ENCODE measurements at regions not wholly inside any gene's neighbourhood (a gene's known extent, or its start where the extent isn't known, plus 50 kb on each side); places are given as distances from the start of the nearest gene placed in this dataset.
A peak's percentile ranks its signal among the peaks of the same experiment; 100 is the strongest.
"Not testable (repeated sequence)": the region's sequence is repeated elsewhere in the genome, so short reads cannot be mapped to it uniquely, and the experiment has no call there.

- ATAC-seq (ENCODE audit: low read depth in 2 of 2): not testable (repeated sequence)
Measured at GRCh38 chr7:32816409-32816948, 75.1 kb downstream of the KBTBD2 start.

DNA sequence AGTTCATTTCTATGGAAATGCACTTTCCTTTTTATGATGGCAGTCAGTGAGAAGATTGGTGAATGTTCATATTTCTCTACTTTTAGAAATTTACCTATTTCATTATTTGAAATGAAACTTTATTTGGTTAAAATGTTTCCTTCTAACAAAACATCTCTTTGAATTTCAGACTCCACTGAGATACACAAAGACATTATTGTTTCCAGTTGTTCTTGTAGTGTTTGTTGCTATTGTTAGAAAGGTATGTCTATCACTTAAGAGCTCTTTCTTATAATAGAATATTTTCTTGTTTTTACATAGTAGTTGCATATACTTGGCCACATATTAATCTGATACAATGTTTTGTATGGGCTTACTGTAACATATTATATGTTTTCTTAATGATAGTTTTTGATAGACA is 76.8 kb downstream of the KBTBD2 start:
- H3K36me3 Mint-ChIP-seq; H3K4me3 Mint-ChIP-seq; H3K27me3 Mint-ChIP-seq; H3K27ac Mint-ChIP-seq; DNase-seq; H3K9me3 Mint-ChIP-seq; H3K4me1 Mint-ChIP-seq; ATAC-seq (ENCODE audit: low read depth in 2 of 2): not testable (repeated sequence)

More at GRCh38 chr7:32816409-32816948, 75.1 kb downstream of the KBTBD2 start:
- not testable (repeated sequence) for H3K36me3 Mint-ChIP-seq, H3K27me3 Mint-ChIP-seq, H3K27ac Mint-ChIP-seq, H3K4me1 Mint-ChIP-seq, H3K9me3 Mint-ChIP-seq, H3K4me3 Mint-ChIP-seq, DNase-seq

DNA sequence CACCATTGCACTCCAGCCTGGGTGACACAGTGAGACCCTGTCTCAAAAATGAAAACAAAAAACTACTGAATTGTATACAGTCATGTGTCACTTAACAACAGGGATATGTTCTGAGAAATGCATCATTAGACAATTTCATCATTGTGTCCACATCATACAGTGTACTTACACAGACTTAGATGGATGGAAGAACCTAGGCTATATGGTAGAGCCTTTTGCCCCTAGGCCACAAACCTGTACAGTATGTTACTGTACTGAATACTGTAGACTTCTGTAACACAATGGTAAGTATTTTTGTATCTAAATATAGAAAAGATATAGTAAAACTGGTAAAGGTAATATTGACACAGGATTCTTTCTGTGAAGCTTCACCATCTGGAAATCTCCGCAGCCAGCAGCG is 81.7 kb downstream of the KBTBD2 start:
- Mint-ChIP-seq H3K27me3 (no peaks in the 10 kb centered on the region), H3K4me3 (no peak overlapping the region), H3K4me1 (no peaks in the 10 kb centered on the region), H3K27ac (no peak overlapping the region), H3K9me3 (no peaks in the 10 kb centered on the region), H3K36me3 (no peaks in the 10 kb centered on the region)
- no peak for ATAC-seq (ENCODE audit: low read depth in 2 of 2)
- no peak for DNase-seq

GRCh38 chr7:32809347-32809746 is 82.2 kb downstream of the KBTBD2 start:
- H3K27ac Mint-ChIP-seq: no peak overlapping the region
- no peaks in the 10 kb centered on the region for H3K4me1 Mint-ChIP-seq
- H3K27me3 Mint-ChIP-seq: no peaks in the 10 kb centered on the region
- H3K4me3 Mint-ChIP-seq: no peak overlapping the region
- DNase-seq: no peak
- no peak for ATAC-seq (ENCODE audit: low read depth in 2 of 2)
- H3K9me3 Mint-ChIP-seq: no peaks in the 10 kb centered on the region
- no peaks in the 10 kb centered on the region for H3K36me3 Mint-ChIP-seq

GRCh38 chr7:32803406-32804141 is 88.0 kb downstream of the KBTBD2 start:
- no peak overlapping the region for H3K27ac Mint-ChIP-seq

GRCh38 chr7:32802305-32802910 is 89.2 kb downstream of the KBTBD2 start:
- H3K27me3 Mint-ChIP-seq: peaks cover 5 to 9% (median 8%) of the 10 kb centered on the region in 3 donors
- H3K4me1 Mint-ChIP-seq: peaks cover 2 to 7% (median 6%) of the 10 kb centered on the region in 3 donors
- H3K9me3 Mint-ChIP-seq: peaks cover 0 to 26% (median 20%) of the 10 kb centered on the region in 7 donors
- no peak overlapping the region for H3K4me3 Mint-ChIP-seq
- ATAC-seq (ENCODE audit: low read depth in 2 of 2): no peak
- H3K36me3 Mint-ChIP-seq: peaks cover 10 to 23% of the 10 kb centered on the region in 2 donors
- no peak overlapping the region for H3K27ac Mint-ChIP-seq
- DNase-seq: no peak

More at GRCh38 chr7:32803406-32804141, 88.0 kb downstream of the KBTBD2 start:
- peaks cover 0 to 26% (median 20%) of the 10 kb centered on the region in 7 donors for H3K9me3 Mint-ChIP-seq
- peaks cover under 1 to 9% (median 2%) of the 10 kb centered on the region in 3 donors for H3K27me3 Mint-ChIP-seq
- H3K36me3 Mint-ChIP-seq: peaks cover 10 to 23% of the 10 kb centered on the region in 2 donors
- no peak overlapping the region for H3K4me3 Mint-ChIP-seq
- DNase-seq (no peak), ATAC-seq (ENCODE audit: low read depth in 2 of 2) (no peak)
- H3K4me1 Mint-ChIP-seq: peaks cover 2 to 7% (median 6%) of the 10 kb centered on the region in 3 donors

GRCh38 chr7:32793053-32793452 is 98.5 kb downstream of the KBTBD2 start:
- not testable (repeated sequence) for H3K9me3 Mint-ChIP-seq; H3K4me3 Mint-ChIP-seq; ATAC-seq (ENCODE audit: low read depth in 2 of 2); DNase-seq; H3K36me3 Mint-ChIP-seq; H3K4me1 Mint-ChIP-seq; H3K27me3 Mint-ChIP-seq; H3K27ac Mint-ChIP-seq

DNA sequence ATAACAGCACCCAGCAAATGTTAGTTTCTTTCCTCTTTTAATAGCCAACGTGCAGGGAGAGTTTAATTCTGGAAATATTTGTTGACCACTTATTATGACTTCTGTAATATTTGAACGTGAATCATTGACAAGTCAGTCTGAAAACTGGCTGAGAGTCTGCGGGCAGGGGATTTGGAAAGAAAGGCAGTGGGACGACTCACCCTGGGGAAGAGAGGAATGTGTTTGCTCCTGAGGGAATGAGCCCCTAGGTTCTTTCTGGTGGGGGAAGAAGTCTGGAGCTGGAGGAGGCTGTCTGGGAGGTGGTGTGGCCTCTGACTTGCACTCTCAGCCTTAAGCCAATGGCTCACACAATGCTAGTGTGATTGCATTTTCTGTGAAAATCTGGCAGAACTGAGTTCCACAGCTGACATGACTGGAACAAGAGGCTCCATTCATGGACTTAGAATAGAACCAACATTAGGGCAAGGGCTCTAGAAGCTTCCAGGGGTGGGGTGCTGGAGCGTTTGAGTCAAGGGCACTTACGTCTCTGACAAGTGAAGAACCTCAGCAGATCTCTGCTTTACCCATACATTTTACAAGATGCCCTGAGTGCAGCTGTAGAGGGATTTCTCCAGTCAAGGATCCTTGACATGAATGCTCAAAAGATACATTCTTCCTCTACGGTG is 100.7 kb downstream of the KBTBD2 start:
- Mint-ChIP-seq H3K27me3 (peaks cover 0 to 14% (median 7%) of the 10 kb centered on the region in 3 donors), H3K27ac (peak overlapping the region in 1 of 6 donors; percentile 44)
- not testable (repeated sequence) for H3K4me1 Mint-ChIP-seq; H3K9me3 Mint-ChIP-seq; H3K4me3 Mint-ChIP-seq; H3K36me3 Mint-ChIP-seq; DNase-seq; ATAC-seq (ENCODE audit: low read depth in 2 of 2)

DNA sequence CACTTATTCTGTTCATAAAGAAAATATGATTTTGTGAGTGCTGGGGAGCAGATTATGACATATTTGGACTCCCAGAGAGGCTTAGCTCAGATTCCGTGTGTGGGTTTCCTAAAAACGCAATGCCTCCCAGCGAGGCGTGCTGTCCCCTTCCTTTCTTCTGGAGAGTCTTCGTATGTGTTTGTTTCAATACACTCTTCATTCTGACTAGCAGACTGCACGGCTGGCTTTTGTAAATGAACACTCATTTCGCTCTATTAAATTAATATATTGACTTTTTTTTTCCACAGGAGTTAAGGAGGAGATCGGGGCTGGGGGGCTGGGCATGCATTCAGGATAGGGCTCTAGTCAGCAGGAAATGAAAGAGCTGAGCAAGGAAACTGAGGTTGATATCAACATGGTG is 102.3 kb downstream of the KBTBD2 start:
- not testable (repeated sequence) for H3K4me1 Mint-ChIP-seq; DNase-seq; H3K4me3 Mint-ChIP-seq; H3K27ac Mint-ChIP-seq; H3K9me3 Mint-ChIP-seq; H3K36me3 Mint-ChIP-seq; ATAC-seq (ENCODE audit: low read depth in 2 of 2)
- peaks cover 0 to 14% (median 3%) of the 10 kb centered on the region in 3 donors for H3K27me3 Mint-ChIP-seq

DNA sequence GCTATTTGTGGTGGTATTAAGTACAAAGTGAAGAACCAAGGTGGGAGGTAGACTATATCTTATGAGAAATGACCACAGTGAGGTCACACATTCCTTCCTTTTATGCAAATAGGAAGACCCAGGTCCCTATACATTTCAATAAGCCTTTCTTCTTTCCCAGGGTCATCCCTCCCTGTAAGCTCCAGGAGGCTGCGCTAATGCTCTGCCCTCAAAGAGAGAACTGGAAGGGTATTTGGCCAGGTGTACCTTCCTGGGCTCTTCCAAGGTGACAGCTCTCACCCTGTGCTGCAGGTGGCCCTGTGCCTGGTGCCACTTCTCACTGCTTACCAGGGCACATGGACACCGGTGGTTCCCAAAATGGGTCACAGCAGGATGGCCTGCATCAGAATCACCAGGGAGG is 103.4 kb downstream of the KBTBD2 start:
- not testable (repeated sequence) for H3K27ac Mint-ChIP-seq; DNase-seq; H3K4me1 Mint-ChIP-seq; H3K36me3 Mint-ChIP-seq; ATAC-seq (ENCODE audit: low read depth in 2 of 2); H3K4me3 Mint-ChIP-seq; H3K9me3 Mint-ChIP-seq
- peaks cover 0 to 14% (median 3%) of the 10 kb centered on the region in 3 donors for H3K27me3 Mint-ChIP-seq

GRCh38 chr7:32785365-32785944 is 106.1 kb downstream of the KBTBD2 start:
- H3K27me3 Mint-ChIP-seq; H3K4me3 Mint-ChIP-seq; DNase-seq; H3K4me1 Mint-ChIP-seq; H3K27ac Mint-ChIP-seq; ATAC-seq (ENCODE audit: low read depth in 2 of 2): not testable (repeated sequence)
- peaks cover 0 to 17% of the 10 kb centered on the region in 2 donors for H3K36me3 Mint-ChIP-seq
- peaks cover 2 to 13% (median 8%) of the 10 kb centered on the region in 7 donors for H3K9me3 Mint-ChIP-seq

DNA sequence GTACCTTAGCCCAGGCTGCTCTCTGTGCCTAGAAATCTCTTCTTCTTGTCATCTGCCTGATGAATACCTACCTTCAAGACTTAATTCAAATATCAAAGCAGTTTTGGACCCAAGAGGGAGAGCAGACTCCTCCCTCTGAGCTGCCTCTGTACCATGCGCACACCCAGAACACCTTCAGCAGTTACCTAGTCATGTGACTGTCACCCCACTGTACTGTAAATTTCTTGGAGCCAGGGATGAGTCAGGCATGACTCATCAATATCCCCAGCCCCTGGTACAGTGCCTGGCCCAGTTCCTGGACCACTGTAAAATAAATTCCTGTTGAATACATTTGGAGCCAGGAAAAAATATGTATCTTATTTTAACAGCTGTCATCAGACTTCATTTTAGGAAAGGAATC is 111.7 kb downstream of the KBTBD2 start:
- H3K36me3 Mint-ChIP-seq: peaks cover 0 to 17% of the 10 kb centered on the region in 2 donors
- ATAC-seq (ENCODE audit: low read depth in 2 of 2); H3K4me1 Mint-ChIP-seq; DNase-seq; H3K27ac Mint-ChIP-seq; H3K27me3 Mint-ChIP-seq: not testable (repeated sequence)
- peak overlapping the region in 1 of 8 donors; percentile 42 for H3K4me3 Mint-ChIP-seq
- H3K9me3 Mint-ChIP-seq: peaks cover 2 to 11% (median 8%) of the 10 kb centered on the region in 7 donors

GRCh38 chr7:32779167-32779566 is 112.4 kb downstream of the KBTBD2 start:
- no peak for DNase-seq

More at GRCh38 chr7:32779167-32779566, 112.4 kb downstream of the KBTBD2 start:
- Mint-ChIP-seq H3K27ac (peak overlapping the region in 1 of 6 donors; percentile 9), H3K4me3 (no peak overlapping the region), H3K9me3 (peaks cover 2 to 11% (median 8%) of the 10 kb centered on the region in 7 donors), H3K27me3 (peaks cover 4 to 8% (median 6%) of the 10 kb centered on the region in 3 donors), H3K36me3 (peaks cover 0 to 17% of the 10 kb centered on the region in 2 donors), H3K4me1 (no peaks in the 10 kb centered on the region)
- ATAC-seq (ENCODE audit: low read depth in 2 of 2): no peak

Measured in naive B cell (primary cell).